ENCODE measurements at regions not wholly inside any gene's neighbourhood (a gene's known extent, or its start where the extent isn't known, plus 50 kb on each side); places are given as distances from the start of the nearest gene placed in this dataset.

DNA sequence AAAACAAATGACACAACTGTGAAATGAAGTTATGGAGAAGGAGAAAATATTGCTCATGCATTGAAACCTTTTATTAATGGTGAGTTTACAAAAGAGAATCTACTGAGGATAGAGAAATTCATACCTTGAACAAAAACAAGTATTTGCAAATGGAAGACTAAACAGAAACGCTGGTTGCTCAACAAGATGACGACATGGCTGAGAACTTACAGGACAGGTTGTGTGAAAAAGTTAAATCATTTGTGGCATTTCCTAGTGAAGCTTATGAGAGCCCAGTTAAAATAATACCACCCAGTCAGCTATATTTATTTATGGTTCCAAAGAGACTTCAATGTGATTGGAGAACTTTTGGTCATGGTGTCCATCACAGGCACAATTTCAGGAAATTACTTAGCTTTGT is 148.6 kb upstream of the PKDCC start:
- no peaks in the 10 kb centered on the region for H3K9me3 Mint-ChIP-seq
- H3K36me3 Mint-ChIP-seq (ENCODE audit: low read depth): no peaks in the 10 kb centered on the region
- H3K4me1 Mint-ChIP-seq (ENCODE audit: low read depth): no peaks in the 10 kb centered on the region
- H3K27ac Mint-ChIP-seq: no peak overlapping the region
- H3K4me3 Mint-ChIP-seq: no peak overlapping the region
- TF ChIP-seq, protein P1, sequence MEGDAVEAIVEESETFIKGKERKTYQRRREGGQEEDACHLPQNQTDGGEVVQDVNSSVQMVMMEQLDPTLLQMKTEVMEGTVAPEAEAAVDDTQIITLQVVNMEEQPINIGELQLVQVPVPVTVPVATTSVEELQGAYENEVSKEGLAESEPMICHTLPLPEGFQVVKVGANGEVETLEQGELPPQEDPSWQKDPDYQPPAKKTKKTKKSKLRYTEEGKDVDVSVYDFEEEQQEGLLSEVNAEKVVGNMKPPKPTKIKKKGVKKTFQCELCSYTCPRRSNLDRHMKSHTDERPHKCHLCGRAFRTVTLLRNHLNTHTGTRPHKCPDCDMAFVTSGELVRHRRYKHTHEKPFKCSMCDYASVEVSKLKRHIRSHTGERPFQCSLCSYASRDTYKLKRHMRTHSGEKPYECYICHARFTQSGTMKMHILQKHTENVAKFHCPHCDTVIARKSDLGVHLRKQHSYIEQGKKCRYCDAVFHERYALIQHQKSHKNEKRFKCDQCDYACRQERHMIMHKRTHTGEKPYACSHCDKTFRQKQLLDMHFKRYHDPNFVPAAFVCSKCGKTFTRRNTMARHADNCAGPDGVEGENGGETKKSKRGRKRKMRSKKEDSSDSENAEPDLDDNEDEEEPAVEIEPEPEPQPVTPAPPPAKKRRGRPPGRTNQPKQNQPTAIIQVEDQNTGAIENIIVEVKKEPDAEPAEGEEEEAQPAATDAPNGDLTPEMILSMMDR (IDR thresholded peaks at IDR 0.05): no peak
- H3K27me3 Mint-ChIP-seq (ENCODE audit: insufficient read depth): peaks cover 17% of the 10 kb centered on the region
- DNase-seq: no peak

DNA sequence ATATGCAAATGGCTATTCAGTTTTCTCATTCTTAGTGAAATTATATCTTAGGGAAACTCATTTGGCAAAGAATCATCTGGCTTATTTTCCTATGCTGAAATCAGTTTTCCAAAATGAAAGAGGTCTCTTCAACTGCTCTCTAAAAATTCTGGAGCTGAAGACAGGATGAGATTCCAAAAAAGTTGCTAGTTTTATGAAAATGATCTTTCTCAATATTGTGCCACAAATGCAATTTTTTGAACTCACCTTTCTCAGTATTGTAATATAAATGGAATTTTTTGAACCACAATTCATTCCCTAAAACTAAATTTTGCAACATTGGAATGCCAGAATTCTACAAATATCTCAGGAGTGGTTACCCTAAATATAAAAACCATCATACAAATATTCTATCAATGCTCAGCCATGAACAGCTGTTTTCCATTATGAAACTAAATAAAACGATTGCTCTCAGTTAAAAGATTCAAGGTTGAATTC is 147.7 kb upstream of the PKDCC start:
- Mint-ChIP-seq H3K9me3 (no peaks in the 10 kb centered on the region), H3K27ac (no peak overlapping the region), H3K27me3 (ENCODE audit: insufficient read depth) (peaks cover 17% of the 10 kb centered on the region), H3K36me3 (ENCODE audit: low read depth) (no peaks in the 10 kb centered on the region), H3K4me3 (no peak overlapping the region), H3K4me1 (ENCODE audit: low read depth) (no peaks in the 10 kb centered on the region)
- TF ChIP-seq, protein P1 (IDR thresholded peaks at IDR 0.05): no peak
- DNase-seq: no peak

DNA sequence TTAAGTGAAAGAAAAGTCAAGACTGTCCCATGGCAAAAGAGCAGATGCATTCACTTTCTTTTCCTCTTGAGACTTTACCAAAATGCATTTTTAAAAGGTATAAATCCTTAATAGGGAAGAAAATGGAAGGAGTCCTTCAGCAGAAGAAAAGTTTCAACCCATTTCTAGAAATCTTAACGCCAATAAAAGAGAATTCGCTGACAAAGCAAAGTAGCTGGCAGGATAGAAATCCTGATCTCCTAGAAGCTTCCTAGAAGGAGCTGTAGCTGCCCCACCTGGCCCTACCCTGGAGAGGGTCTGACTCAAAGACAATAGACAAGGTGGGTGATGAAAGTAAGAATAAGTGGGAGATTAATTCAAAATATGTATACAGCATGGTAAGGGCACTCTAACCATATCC is 144.9 kb upstream of the PKDCC start:
- peaks cover 3% of the 10 kb centered on the region for H3K4me1 Mint-ChIP-seq (ENCODE audit: low read depth)
- TF ChIP-seq, protein P1 (IDR thresholded peaks at IDR 0.05): no peak
- no peaks in the 10 kb centered on the region for H3K36me3 Mint-ChIP-seq (ENCODE audit: low read depth)
- H3K27ac Mint-ChIP-seq: no peak overlapping the region
- H3K9me3 Mint-ChIP-seq: no peaks in the 10 kb centered on the region
- H3K4me3 Mint-ChIP-seq: no peak overlapping the region
- peaks cover 15% of the 10 kb centered on the region for H3K27me3 Mint-ChIP-seq (ENCODE audit: insufficient read depth)
- no peak for DNase-seq

DNA sequence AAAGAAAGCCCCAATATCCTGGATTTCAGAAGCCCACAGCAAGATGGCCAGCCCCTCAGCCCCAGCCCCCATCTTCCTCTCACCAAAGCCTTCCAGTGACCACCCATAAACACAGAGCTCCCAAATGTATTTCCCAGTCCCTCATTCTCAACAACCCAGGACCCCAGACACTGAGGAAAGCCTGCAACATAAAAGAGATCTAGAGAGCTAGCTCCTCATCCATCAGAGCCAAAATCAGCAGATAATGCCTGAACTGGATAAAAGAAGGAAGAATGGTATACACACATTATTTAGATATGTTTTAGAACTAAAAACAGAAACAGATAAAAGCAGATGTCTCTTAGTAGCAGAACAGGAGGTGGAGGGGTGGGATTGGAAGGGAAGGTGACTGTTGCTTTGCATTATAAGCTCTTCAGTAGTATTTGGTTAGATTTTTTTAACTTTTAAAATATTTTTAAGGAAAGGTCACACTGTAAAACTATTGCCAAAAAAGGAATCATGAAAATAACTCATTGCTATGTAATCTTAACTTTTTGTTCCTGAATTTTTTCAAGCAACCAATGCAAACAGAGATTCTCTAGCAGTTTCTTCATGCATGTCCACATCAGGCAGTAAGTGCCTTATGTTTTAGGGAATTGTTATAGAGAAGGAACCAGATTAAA is 144.2 kb upstream of the PKDCC start:
- Mint-ChIP-seq H3K36me3 (ENCODE audit: low read depth) (no peaks in the 10 kb centered on the region), H3K27me3 (ENCODE audit: insufficient read depth) (peaks cover 15% of the 10 kb centered on the region), H3K27ac (no peak overlapping the region), H3K4me1 (ENCODE audit: low read depth) (peaks cover 8% of the 10 kb centered on the region), H3K9me3 (no peaks in the 10 kb centered on the region), H3K4me3 (no peak overlapping the region)
- TF ChIP-seq, protein P1 (IDR thresholded peaks at IDR 0.05): no peak
- DNase-seq: no peak

DNA sequence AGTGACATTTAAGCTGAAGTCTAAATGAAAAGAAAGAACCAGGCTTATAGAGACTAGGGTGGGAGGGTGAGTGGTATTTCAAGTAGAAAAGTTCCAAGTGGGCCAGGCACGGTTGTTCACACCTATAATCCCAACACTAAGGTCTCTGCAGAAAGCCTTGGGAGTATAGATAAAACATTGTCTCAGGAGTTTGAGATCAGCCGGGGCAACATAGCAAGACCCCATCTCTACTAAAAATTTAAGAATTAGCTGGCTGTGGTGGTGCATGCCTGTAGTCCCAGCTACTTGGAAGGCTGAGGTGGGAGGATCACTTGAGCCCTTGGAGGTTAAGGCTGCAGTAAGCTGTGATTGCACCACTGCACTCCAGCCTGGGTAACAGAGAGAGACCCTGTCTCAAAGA is 143.4 kb upstream of the PKDCC start:
- Mint-ChIP-seq H3K4me1 (ENCODE audit: low read depth) (peaks cover 8% of the 10 kb centered on the region), H3K4me3 (no peak overlapping the region), H3K36me3 (ENCODE audit: low read depth) (no peaks in the 10 kb centered on the region), H3K27me3 (ENCODE audit: insufficient read depth) (peaks cover 15% of the 10 kb centered on the region), H3K9me3 (no peaks in the 10 kb centered on the region), H3K27ac (no peak overlapping the region)
- DNase-seq: no peak
- TF ChIP-seq, protein P1 (IDR thresholded peaks at IDR 0.05): no peak

Measured in HFFc6 (cell line).